Posterior vena cava (tissue), 2 donors: ENCODE measurements at regions not wholly inside any gene's neighbourhood (a gene's known extent, or its start where the extent isn't known, plus 50 kb on each side); places are given as distances from the start of the nearest gene placed in this dataset.
"Not testable (repeated sequence)": the region's sequence is repeated elsewhere in the genome, so short reads cannot be mapped to it uniquely, and the experiment has no call there.

ENCODE experiments used
- DNase-seq: peaks from one replicate; pipeline ENCODE4 v3.0.0-alpha.2; 2020; ENCODE audit warnings: low spot score
- intact Hi-C, 2 donors: fragments of 100-400 bp; cut with DNase I; formaldehyde crosslinking; loops; one replicate each; pipeline versions ENCODE4 v1.14.1 to v1.14.2; 2022 to 2023
- donor health status: DM: yes; HTN: yes; CAD: no.
- donor health status: DM: yes; HTN: yes; CAD: no.

- intact Hi-C loops = loop anchor here in 1 of 2 donors (10.0 kb wide), 1 partner anchor 1012 kb away; no protein-coding TSS in a partner anchor
- DNase-seq = no peak
These were observed 1306.6 kb downstream of the XPNPEP1 start for GRCh38 chr10:108616559-108617285.

- intact Hi-C loops = loop anchor here in 1 of 2 donors (10.0 kb wide), 1 partner anchor 1011 kb away; no protein-coding TSS in a partner anchor
- DNase-seq = no peak
These were observed 1307.6 kb downstream of the XPNPEP1 start for GRCh38 chr10:108615576-108616320.

DNA sequence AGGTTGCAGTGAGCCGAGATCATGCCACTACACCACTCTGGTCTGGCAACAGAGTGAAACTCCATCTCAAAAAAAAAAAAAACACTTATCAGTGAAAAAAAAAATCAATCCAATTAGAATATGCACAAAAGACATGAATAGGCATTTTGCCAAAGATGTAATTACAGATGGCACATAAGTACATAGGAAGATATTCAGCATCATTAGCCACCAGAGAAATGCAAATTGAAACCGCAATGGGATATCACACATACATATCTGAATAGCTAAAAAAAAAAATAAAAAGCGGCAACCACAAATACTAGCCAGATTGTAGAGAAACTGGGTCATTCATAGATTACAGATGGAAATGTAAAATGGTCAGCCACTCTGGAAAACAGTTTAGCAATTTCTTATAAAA, 1310.8 kb downstream of the XPNPEP1 start:
- DNase-seq = no peak
- intact Hi-C loops = loop anchor here in 1 of 2 donors (10.0 kb wide), 1 partner anchor 1008 kb away; no protein-coding TSS in a partner anchor

GRCh38 chr10:108608860-108609259, 1314.5 kb downstream of the XPNPEP1 start:
- DNase-seq = no peak
- intact Hi-C loops = no loop called here

DNA sequence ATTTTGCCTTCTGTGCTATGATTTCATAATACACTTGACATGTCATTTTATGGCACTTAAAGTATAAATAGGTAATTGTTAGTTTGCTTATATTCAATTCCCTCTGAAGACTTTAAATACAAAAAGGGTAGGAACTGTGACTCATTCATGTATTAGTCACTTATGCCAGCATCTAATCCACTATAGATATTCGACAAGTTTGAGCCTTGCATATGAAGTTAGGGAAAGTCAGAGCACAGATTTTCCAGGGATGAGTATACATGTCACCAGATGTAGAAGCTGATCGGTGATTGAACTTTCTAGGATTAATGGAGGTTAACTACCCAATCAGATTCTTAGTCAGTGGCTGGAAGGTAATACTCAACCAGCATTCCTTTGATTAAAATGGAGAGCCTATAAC, 1321.5 kb downstream of the XPNPEP1 start:
- intact Hi-C loops = no loop called here

GRCh38 chr10:108600511-108600910, 1322.8 kb downstream of the XPNPEP1 start:
- intact Hi-C loops, DNase-seq: not testable (repeated sequence)

More for the DNA sequence above, 1321.5 kb downstream of the XPNPEP1 start:
- DNase-seq = no peak

DNA sequence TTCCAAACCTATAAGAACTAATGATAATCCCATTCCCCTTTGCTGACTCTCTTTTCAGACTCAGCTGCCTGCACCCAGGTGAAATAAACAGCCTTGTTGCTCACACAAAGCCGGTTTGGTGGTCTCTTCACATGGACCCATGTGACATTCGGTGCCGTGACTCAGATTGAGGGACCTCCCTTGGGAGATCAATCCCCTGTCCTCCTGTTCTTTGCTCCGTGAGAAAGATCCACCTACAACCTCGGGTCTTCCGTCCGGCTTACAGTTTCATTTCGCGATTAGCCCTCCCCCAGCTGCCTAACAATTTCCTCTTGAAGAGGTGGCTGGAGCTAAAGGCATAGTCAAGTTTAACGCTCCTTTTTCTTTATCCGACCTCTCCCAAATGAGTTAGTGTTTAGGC, 1324.0 kb downstream of the XPNPEP1 start:
- DNase-seq, intact Hi-C loops: not testable (repeated sequence)

- no peak for DNase-seq
- intact Hi-C loops = no loop called here
These were observed 1324.5 kb downstream of the XPNPEP1 start for GRCh38 chr10:108598831-108599230.

DNA sequence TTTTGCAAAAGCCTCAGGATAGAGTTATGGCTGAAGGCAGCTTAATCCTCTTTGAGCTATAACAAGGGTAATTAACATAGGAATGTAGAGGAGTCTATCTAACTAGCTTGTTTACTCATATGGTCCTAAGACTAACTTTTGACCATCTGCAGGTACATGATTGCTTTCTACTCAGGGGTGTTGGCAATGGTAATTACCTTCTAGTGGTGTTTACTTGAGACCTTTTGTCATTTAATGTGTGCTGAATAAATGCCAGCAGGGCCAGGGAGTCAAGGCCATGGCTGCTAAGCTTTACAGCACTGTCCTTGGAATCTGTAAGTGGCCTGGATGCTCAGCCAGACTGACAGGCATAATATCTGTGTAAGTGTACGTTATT, 1325.0 kb downstream of the XPNPEP1 start:
- DNase-seq = no peak
- intact Hi-C loops = no loop called here

- DNase-seq = no peak
- intact Hi-C loops = no loop called here
These were observed 1325.5 kb downstream of the XPNPEP1 start for GRCh38 chr10:108597657-108598319.

- intact Hi-C loops = no loop called here
- DNase-seq = no peak
These were observed 1326.3 kb downstream of the XPNPEP1 start for GRCh38 chr10:108597031-108597430.

DNA sequence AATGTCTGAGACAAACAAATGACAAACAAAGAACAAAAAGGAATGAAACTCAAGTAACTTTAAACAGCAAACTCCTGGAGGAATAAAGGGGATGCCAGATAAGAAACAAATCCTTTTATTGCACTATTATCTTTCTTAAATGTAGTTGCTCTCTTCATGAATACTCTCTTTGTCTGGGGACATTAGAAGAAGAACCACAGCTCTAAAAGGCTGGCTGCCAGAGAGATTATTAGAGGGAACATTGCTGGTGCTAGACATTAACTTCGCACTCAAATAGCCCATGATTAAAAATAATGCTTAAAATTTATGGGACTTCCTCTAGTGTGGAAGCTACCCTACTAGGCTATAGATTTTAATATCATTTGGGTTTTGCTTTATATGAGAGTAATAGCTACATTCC, 1330.4 kb downstream of the XPNPEP1 start:
- intact Hi-C loops = no loop called here
- DNase-seq = no peak

DNA sequence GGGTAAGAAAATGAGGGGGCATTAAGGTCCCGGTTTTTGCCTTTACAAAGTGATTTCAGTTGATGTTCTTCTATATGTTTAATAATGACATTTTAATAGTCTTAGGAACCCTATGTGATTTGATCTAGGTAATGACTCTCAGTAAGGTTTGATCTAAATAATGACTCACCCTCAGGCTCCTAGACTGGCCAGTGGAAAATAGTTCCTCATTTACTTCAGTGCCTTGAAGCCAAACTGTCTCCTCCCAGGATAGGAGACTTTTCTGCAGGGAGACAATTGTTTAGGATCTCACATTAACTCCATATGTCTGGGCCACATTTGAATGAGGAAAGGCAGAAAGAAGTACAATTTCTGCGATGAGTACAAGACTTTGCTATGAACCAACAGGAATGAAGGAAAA, 1331.9 kb downstream of the XPNPEP1 start:
- intact Hi-C loops = no loop called here
- DNase-seq = no peak

DNA sequence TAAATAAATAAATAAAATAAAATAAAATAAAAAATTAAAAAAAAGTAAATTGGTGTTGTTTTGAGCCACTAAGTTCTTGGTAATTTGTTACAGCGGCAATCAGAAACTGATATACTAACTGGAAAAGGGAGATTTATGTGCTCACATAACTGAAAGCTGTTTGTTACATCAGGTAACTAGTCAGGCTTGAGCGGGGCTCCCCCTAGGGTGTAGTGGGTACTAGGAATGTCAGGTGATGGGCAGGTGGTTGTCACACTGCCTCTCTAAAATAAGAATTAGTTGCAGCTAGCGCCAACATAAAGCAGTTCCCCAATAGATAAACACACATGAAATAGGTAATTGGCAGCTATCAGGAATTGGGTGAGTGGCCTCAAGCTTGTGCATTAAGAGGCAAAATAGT, 1336.9 kb downstream of the XPNPEP1 start:
- no peak for DNase-seq
- intact Hi-C loops = no loop called here

GRCh38 chr10:108583877-108584276, 1339.4 kb downstream of the XPNPEP1 start:
- intact Hi-C loops = no loop called here
- no peak for DNase-seq

- DNase-seq = no peak
- intact Hi-C loops = no loop called here
These were observed 1340.4 kb downstream of the XPNPEP1 start for GRCh38 chr10:108582888-108583287.

GRCh38 chr10:108582387-108582786, 1340.9 kb downstream of the XPNPEP1 start:
- intact Hi-C loops = no loop called here
- DNase-seq = no peak

DNA sequence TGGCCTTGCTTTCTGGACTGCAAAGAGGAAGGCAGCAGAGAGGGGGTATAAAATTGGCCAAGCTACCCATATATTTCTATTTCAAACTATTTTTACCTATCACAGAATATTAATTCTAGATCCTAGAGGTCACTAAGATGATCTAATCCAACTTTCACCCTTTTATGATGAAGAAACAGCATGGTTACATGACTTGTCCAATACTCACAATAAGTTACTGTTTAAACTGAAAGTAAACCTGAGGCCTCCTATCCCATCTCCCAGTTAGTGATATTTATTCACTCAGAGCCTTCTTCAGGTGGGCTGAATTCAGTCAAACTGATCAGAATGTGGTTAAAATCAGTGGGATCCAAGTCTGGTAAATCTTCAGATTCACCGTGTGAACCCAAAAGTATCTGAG, 1345.1 kb downstream of the XPNPEP1 start:
- DNase-seq = no peak
- intact Hi-C loops = no loop called here

DNA sequence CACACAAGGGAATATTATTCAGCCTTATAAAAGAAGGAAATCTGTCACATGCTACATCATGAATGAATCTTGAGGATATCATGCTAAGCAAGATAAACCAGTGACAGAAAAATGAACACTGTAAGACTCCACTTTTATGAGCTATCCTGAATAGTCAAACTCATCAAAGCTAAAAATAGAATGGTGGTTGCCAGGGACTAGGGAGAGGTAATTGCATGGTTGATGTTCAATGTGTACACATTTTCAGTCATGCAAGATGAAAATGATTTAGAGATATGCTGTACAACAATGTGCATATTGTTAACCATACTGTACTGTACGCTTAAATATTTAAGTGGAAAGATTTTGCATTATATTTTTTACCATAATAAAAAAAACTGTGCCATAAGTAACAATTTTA, 1349.1 kb downstream of the XPNPEP1 start:
- intact Hi-C loops = no loop called here
- no peak for DNase-seq

DNA sequence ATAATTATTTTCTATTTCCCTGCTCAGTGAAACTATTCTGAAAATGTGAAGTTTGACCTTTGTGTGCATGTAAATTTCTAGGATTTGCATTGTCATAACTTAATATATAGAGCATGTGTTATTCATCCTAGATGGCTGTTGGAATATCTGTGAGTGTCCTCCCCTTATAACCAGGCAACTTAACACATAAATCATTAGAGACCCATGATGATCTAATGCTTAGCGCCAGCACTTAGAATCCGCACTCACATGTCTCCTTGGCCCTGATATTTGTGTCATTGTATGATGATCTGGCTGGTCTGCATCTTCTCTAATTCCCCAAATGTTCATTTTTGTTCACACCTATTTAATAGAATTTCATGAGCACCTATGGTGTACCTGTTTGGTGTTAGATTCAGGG, 1354.5 kb downstream of the XPNPEP1 start:
- intact Hi-C loops = no loop called here
- DNase-seq = no peak
